ENCODE measurements at regions not wholly inside any gene's neighbourhood (a gene's known extent, or its start where the extent isn't known, plus 50 kb on each side); places are given as distances from the start of the nearest gene placed in this dataset.

- H2BK20ac ChIP-seq (ENCODE audit: low read length): no peak overlapping the region
- no peak overlapping the region for H3K4me3 ChIP-seq (ENCODE audit: extremely low read depth in 1 of 4, insufficient read depth in 2 of 4, low read depth in 3 of 4, low read length in 4 of 4)
- no peak overlapping the region for H3K27ac ChIP-seq (ENCODE audit: low read depth, low read length)
- WGBS, 2 experiments (ENCODE audit: extremely low coverage in 1 of 2, insufficient coverage in 1 of 2, insufficient read length in 1 of 2, insufficient replicate concordance in 2 of 2, low coverage in 1 of 2, low lambda C conversion rate in 2 of 2, missing lambda C conversion rate in 1 of 2): 93% methylated on average over 3 of the region's 3 CpGs; no CpG with 5 or more reads in 1 of the 2 experiments
- no peaks in the 10 kb centered on the region for H3K23me2 ChIP-seq (ENCODE audit: low read depth, low read length)
- H2BK5ac ChIP-seq (ENCODE audit: low read depth, low read length): no peak overlapping the region
- H3K79me1 ChIP-seq (ENCODE audit: low read depth, low read length): no peaks in the 10 kb centered on the region
- H3K4ac ChIP-seq (replicated peaks; ENCODE audit: insufficient read length, low read depth, low read length): no peak overlapping the region
- no peak overlapping the region for H3K4me2 ChIP-seq (ENCODE audit: insufficient read depth in 1 of 2, low read depth in 2 of 2, low read length in 2 of 2)
- no peak overlapping the region for H3K56ac ChIP-seq (replicated peaks; ENCODE audit: insufficient read length, low read depth, low read length)
- H2BK12ac ChIP-seq (ENCODE audit: low read depth, low read length): no peak overlapping the region
- H4K5ac ChIP-seq (ENCODE audit: insufficient read length, low read depth, low read length): no peak overlapping the region
- no peak overlapping the region for H2BK120ac ChIP-seq (replicated peaks; ENCODE audit: low read depth, low read length)
- no peak overlapping the region for H2BK15ac ChIP-seq (ENCODE audit: low read length)
- no peak for TF ChIP-seq KDM1A (IDR thresholded peaks at IDR 0.05; ENCODE audit: borderline replicate concordance, low read length)
- no peak for TF ChIP-seq SIN3A (conservative IDR thresholded peaks at IDR 0.05 in 1 of 2, IDR thresholded peaks at IDR 0.05 in 1 of 2; ENCODE audit: low read depth in 1 of 2, low read length in 2 of 2)
- no peak for TF ChIP-seq HDAC6 (IDR thresholded peaks at IDR 0.05; ENCODE audit: low read depth, low read length)
- no peak for TF ChIP-seq SP1 (IDR thresholded peaks at IDR 0.05; ENCODE audit: low read depth, low read length)
- ChIA-PET POLR2A (ENCODE audit: partially characterized antibody) (no interaction called here), CTCF (ENCODE audit: partially characterized antibody) (no interaction called here)
- no peaks in the 10 kb centered on the region for H3K27me3 ChIP-seq (replicated peaks in 1 of 4; ENCODE audit: control insufficient read depth in 3 of 4, extremely low read depth in 1 of 4, insufficient read depth in 3 of 4, low read length in 3 of 4)
- no peak overlapping the region for H3K14ac ChIP-seq (ENCODE audit: insufficient read length)
- H2AFZ ChIP-seq (ENCODE audit: low read length): no peak overlapping the region
- no peak overlapping the region for H3K9ac ChIP-seq (replicated peaks in 1 of 4; ENCODE audit: extremely low read depth in 1 of 4, low read depth in 3 of 4, low read length in 3 of 4)
- no peak overlapping the region for H3K18ac ChIP-seq (ENCODE audit: extremely low read depth, low read length)
- H3K36me3 ChIP-seq (ENCODE audit: control insufficient read depth in 2 of 4, insufficient read depth in 4 of 4, low read length in 3 of 4): no peaks in the 10 kb centered on the region
- no peaks in the 10 kb centered on the region for H3K9me3 ChIP-seq (ENCODE audit: insufficient read depth in 2 of 2, low read depth in 1 of 2, low read length in 1 of 2)
- H3K23ac ChIP-seq (ENCODE audit: insufficient read length): no peak overlapping the region
- no peak for DNase-seq (ENCODE audit: low read depth in 1 of 2, low spot score in 2 of 2)
- no peak overlapping the region for H4K8ac ChIP-seq (ENCODE audit: extremely low read depth, insufficient read depth, low read length)
- no peaks in the 10 kb centered on the region for H3K79me2 ChIP-seq (ENCODE audit: control insufficient read depth in 1 of 2, insufficient read depth in 2 of 2, low read length in 2 of 2)
- peaks cover 0 to 8% (median 4%) of the 10 kb centered on the region in 4 experiments; a peak in 5 of 7 replicates for H3K4me1 ChIP-seq (replicated peaks in 1 of 4; ENCODE audit: control insufficient read depth in 3 of 4, insufficient read depth in 4 of 4, low read length in 3 of 4)
- no peak for FAIRE-seq
- H4K20me1 ChIP-seq (replicated peaks in 1 of 2; ENCODE audit: control insufficient read depth in 1 of 2, insufficient read depth in 2 of 2, low read length in 2 of 2): no peaks in the 10 kb centered on the region
- no peak overlapping the region for H2AK5ac ChIP-seq (ENCODE audit: low read depth, low read length)
- H4K91ac ChIP-seq (replicated peaks; ENCODE audit: insufficient read length, low read length): no peak overlapping the region
Measured at GRCh38 chr1:243963571-243963970, 87.5 kb upstream of the ZBTB18 start.

Data from H1 (cell line).